CD4-positive, alpha-beta T cell treated with Interleukin-6 for 4 hours (primary cell): ENCODE measurements at regions not wholly inside any gene's neighbourhood (a gene's known extent, or its start where the extent isn't known, plus 50 kb on each side); places are given as distances from the start of the nearest gene placed in this dataset.
"Not testable (repeated sequence)": the region's sequence is repeated elsewhere in the genome, so short reads cannot be mapped to it uniquely, and the experiment has no call there.

Experiments used
- DNase-seq: peaks from one replicate; pipeline ENCODE4 v3.0.0-alpha.2; 2020; ENCODE audit warnings: mixed read lengths

DNA sequence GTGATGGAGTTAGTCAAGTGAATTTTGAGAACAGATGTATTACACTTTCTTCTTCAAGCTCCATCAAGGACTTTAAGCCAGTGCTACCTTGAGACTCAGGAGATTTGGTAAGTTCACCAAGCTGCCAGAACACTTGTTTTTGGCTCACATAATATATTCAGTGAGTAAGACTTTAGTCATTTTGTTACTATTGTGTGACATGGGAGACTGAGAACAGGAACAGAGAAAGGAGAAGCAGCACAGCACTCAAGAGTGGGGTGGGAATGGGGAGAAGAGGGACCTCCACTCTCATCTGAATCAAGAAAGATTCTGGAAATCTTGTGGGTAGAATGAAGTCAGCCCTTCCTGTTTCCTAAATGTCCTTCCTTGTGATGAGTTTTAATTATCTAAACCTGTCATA is 87.3 kb upstream of the TET2 start:
- no peak for DNase-seq

DNA sequence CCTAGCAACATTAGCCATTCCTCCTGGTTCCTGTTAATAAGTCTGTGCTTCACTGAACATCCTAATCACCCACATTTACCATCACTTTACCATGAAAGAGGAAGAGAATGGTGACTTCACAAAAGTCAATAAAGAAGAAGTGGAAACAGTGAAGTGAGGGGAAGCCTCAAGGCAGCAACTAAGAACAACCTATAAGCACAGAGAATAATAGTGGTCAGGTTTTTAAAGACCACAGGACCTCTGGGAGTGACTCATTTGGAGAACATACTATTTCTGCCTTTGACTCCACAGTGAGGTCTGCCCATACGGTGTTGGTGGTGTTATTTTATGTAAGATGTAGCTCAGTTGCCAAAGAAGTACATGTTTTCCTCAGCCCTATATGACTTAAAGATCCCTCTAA is 86.0 kb upstream of the TET2 start:
- DNase-seq = no peak

- DNase-seq = peak; percentile 21
Measured at GRCh38 chr4:105061136-105061696, 85.5 kb upstream of the TET2 start.

DNA sequence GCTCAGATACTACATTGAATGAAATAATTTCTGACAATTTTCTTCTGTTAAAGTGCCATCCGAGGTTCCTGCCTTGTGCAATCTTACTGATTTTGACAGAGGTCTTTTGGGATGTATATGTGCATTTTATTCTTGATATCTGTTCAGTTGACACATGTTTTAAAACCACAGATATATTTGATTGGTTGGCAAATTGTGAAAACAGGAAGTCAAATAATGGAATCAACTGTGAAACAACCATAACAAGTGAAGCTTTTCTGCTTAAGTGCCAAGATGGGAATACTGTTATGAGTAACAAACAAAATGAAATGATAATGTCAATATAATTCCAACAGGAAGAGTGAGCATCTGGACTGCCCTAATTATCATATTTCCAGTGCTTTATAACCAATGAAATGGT is 84.9 kb upstream of the TET2 start:
- DNase-seq = no peak

- no peak for DNase-seq
Measured at GRCh38 chr4:105066401-105066800, 80.3 kb upstream of the TET2 start.

- no peak for DNase-seq
Measured at GRCh38 chr4:105067431-105067830, 79.2 kb upstream of the TET2 start.

GRCh38 chr4:105067946-105068345 is 78.7 kb upstream of the TET2 start:
- no peak for DNase-seq

- DNase-seq = no peak
Measured at GRCh38 chr4:105068516-105068915, 78.2 kb upstream of the TET2 start.

DNA sequence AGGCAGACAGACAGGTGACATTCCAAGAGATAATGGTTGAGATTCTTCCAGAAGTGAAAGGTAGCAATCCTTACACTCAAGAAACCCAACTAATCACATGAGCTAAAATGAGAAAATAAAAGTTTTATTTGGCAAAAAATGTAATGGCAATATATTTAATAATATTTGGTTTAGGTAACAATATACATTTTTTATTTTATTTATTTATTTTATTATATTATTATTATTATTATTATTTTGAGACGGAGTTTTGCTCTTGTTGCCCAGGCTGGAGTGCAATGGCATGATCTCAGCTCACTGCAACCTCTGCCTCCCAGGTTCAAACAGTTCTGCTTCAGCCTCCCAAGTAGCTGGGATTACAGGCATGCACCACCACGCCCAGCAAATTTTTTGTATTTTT is 74.6 kb upstream of the TET2 start:
- not testable (repeated sequence) for DNase-seq

GRCh38 chr4:105074097-105074496 is 72.6 kb upstream of the TET2 start:
- DNase-seq = no peak

- DNase-seq = no peak
Measured at GRCh38 chr4:105075045-105075444, 71.6 kb upstream of the TET2 start.

- DNase-seq = no peak
Measured at GRCh38 chr4:105088110-105088879, 58.4 kb upstream of the TET2 start.

DNA sequence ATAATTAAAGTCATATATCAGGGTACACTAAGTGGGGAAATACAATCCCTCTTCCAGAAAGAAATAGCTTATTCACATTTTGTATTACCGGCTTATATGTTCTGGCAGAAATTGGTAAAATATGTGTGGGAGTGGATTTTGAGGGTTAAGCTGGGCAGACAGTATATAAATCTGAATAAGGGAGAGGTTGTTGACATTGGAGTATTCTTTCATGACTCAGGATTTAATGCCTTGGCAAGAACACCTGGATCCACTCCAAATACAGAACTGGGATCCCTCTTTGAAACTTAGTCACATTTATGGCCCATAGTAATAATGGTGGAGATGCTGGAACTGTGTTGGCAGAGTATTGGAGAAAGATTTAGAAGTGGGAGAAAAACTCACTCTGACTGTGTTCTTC is 54.3 kb upstream of the TET2 start:
- no peak for DNase-seq

DNA sequence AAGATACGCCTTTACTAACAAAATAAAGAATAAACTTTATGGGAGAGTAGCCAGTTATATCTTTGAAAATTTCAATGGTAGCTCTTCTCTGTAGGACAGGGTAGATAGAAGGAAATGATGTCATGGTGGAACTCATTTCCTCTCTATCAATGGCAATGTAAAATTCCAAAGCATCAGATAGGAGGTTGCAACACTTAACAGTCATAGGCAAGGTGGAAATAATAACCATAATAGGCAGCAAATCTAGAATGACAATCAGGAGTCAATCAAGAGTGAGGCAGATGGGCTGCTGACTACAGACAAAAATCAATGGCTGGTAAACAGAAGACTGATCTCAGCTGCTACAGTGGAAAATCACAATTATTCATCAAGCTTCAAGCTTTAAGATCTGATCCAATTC is 53.9 kb upstream of the TET2 start:
- DNase-seq = no peak

DNA sequence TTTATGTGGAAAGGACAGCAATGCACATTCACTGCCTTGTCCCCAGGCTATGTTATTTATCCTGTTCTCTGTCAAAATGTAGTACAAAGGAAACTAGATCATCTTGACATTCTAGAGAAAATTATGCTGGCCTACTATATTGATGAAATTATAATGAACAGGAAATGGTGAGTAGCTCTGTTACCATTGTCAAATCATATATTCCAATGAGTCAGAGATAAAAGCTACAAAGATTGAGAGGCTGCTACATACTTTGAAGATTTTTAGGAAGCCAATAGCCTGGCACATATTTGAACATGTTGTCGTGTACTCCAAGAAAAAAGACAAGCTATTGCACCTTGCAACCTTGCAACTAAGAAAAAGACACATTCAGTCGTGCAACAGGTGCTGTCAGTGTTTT is 52.7 kb upstream of the TET2 start:
- DNase-seq = no peak
